G401.6 (cell line): ENCODE measurements at regions not wholly inside any gene's neighbourhood (a gene's known extent, or its start where the extent isn't known, plus 50 kb on each side); places are given as distances from the start of the nearest gene placed in this dataset.

Source experiments
- FAIRE-seq: peaks from 2 replicates; lab custom pipeline; 2012; peaks lifted over from hg19 to GRCh38; lab: Jason Lieb, UNC

GRCh38 chr2:59568461-59568860 lies 985.0 kb downstream of the BCL11A start:
- no peak for FAIRE-seq

DNA sequence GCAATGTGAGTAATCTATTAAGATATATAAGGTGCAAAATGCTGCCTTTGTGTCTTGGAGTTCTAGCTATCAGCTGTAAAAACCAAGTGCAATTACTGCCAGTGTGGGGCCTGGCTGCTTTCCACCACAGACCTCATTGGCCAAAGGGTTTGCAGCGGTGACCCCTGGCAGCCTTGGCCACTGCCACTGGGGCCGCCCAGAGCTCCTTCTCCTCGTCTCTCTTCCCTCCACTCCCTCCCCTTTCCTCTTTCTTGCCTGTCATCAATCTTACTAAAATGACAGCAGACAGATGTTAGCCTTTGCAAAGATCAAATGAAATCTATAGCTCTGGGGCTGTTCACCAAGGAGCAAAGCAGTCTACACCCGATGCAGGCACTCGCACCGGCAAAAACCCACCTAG lies 986.3 kb downstream of the BCL11A start:
- no peak for FAIRE-seq

DNA sequence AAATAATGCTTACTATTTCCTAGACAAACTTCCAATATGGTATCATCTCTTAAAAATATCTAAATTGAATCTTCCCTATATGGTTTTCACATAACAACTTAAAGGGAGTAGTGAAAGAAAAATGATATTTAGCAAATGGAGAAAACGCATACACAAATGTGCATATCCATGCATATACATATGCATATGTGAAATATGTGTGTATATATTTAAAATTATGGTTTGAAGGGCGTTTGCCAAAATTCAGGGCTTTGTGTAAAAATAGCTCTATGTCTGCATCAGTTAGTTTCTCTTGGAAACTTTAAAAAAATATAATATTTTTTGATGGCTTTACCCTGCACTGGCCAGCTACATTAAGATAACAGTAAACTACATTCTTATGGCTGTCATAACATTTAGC lies 986.7 kb downstream of the BCL11A start:
- FAIRE-seq, result no peak

GRCh38 chr2:59561281-59561680 lies 992.2 kb downstream of the BCL11A start:
- FAIRE-seq, result no peak

- FAIRE-seq, result no peak
Measured at GRCh38 chr2:59560769-59561168, 992.7 kb downstream of the BCL11A start.

- FAIRE-seq, result no peak
Measured at GRCh38 chr2:59540864-59541263, 1012.6 kb downstream of the BCL11A start.

- no peak for FAIRE-seq
Measured at GRCh38 chr2:59538398-59538911, 1015.0 kb downstream of the BCL11A start.

- FAIRE-seq, result no peak
Measured at GRCh38 chr2:59532808-59533207, 1020.6 kb downstream of the BCL11A start.

DNA sequence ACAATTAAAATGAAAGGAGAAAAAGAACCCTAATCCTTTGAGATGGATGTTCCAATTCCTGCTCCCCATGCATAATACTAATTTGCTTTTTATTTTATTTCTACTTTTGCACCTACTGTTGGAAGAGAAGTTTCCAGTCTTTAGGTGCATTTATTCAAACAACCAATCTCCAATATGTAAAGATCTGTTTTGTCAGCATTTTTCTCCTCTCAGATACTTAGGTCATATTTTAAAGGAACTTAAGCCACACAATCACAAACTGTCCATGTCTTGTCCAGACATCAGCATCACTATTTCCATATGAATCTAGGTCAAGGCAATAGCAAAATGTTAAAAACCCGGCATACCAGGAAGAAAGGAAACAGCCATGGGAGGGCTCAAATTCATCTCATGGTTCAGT lies 1023.2 kb downstream of the BCL11A start:
- FAIRE-seq, result no peak

DNA sequence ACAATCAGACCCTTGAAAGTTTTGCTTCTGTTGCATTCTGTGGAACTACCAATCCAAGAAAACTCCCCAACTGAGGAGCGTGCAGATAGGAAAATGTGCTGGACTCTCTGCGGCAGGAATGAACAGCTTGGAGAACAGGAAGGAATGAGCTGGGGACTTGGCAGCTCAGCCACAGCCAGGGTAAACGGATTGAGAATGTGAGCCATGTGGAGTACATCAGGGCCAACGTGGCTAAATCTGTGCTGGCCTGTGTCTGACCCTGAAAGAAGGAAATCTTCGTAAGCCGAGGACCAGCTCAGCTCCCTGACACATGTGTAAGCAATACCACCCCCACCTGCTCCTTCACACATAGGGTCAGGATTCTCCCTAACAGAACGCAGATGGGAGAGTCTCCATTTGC lies 1023.7 kb downstream of the BCL11A start:
- no peak for FAIRE-seq

GRCh38 chr2:59528525-59528924 lies 1024.9 kb downstream of the BCL11A start:
- FAIRE-seq, result no peak

DNA sequence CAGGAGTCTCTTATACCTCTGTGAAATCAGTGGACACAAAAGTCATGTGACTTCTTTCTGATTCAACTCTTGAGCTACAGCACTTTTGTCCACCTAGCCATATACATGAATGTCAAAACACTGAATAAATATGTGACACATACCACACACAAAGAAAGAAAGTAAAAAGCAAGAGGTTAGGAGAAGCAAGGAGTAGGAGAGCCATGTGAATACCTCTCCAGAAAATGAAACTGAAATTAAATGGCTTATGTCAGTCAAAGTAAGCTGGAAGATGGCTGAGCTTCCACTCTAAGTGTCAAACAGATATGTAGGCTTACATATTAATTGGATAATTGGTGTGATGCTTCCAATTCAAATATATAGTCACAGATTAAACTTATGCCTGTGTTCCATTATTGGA lies 1050.5 kb downstream of the BCL11A start:
- FAIRE-seq, result no peak

DNA sequence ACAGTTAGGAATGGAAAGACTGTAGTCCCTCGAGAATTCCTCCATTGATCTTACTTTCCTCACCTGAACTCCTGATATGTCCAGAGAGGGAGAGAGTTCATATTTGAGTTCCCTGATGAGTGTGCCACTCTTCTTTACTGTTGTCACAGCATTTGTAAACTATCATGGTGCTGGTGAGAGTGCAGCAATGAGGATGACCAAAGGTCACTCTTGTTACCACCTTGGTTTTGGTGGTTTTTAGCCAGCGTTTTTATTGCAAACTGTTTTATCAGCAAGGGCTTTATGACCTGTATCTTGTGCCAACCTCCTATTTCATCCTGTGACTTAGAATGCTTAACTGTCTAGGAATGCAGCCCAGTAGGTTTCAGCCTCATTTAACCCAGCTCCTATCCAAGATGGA lies 1062.5 kb downstream of the BCL11A start:
- no peak for FAIRE-seq

- FAIRE-seq, result no peak
Measured at GRCh38 chr2:59490192-59490591, 1063.3 kb downstream of the BCL11A start.

DNA sequence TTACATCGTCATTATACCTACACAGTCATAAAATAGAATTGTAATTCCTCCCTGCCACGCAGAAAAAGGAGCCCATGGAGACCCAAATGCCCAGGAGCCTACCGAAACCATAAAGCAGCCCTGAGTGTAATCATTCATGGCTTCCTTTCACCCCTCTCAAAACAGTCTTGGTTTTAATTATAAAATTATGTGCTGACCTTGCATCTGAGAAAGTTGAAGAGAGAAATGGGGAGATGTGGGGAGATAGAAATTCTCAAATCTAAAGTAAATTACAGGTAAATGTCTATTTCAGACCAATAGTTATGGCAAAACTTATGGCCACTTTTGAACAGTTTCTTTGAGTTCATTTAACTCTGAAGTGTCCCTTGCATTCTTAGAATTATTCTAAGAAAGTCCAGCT lies 1068.8 kb downstream of the BCL11A start:
- no peak for FAIRE-seq

GRCh38 chr2:59463426-59463825 lies 1090.0 kb downstream of the BCL11A start:
- no peak for FAIRE-seq

- FAIRE-seq, result no peak
Measured at GRCh38 chr2:59462422-59463197, 1090.8 kb downstream of the BCL11A start.

GRCh38 chr2:59461127-59461526 lies 1092.3 kb downstream of the BCL11A start:
- no peak for FAIRE-seq

DNA sequence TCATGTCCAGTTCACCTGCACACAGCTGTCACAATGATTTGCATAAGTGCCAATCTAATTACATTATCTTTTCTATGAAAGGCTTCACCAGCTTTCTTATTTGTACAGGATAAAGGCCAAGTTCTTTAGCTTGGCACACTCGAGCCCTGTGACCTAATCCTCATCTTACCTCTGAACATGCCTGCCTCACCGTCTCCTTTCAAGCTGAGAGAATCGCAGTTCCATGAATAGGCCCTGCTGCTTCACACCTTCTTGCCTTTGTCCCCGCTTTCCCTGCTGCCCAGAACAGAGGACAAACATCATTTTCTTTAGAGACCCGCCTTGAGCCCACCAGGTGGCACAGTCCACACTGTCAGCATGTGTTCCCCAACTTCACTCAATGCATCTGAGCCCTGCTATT lies 1094.7 kb downstream of the BCL11A start:
- no peak for FAIRE-seq

- no peak for FAIRE-seq
Measured at GRCh38 chr2:59456285-59456684, 1097.2 kb downstream of the BCL11A start.

- FAIRE-seq, result no peak
Measured at GRCh38 chr2:59449274-59449673, 1104.2 kb downstream of the BCL11A start.

DNA sequence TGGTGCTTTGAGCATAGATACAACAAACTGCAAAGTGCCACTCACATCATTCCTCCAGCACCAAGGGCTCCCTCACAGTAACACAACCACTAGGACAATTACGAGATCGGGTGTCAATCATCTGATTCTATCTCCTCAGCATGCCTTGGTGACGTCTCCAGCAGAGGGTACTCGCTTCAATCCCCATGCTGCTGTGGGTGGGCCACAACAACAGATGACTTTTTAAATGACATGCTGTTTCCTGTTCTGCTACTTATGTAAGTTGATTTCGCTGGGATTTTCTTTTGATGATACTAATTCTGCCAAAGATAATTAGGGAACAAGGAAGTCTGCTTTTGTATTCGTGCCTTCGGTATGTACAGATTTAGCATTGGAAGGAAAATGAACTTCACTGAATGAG lies 1113.0 kb downstream of the BCL11A start:
- FAIRE-seq, result no peak

DNA sequence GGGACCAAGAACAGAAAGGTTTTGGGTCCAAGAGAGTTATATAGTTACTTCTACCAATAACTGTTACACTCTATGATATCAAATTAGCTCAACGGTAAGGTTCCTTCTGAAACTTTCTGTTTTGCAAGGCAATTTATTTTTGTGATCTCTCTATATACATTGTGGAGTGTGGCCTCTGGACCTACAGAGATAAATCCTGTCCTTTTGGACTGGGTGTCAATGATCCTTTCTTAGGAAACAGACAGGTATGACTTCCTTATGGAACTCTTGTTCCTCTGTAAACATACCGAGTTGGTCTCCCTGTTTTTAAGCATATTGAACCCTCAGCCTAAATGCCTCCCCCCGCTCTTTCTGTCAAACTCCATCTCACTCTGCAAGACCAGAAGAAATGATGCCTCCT lies 1117.8 kb downstream of the BCL11A start:
- no peak for FAIRE-seq

GRCh38 chr2:59428940-59429339 lies 1124.5 kb downstream of the BCL11A start:
- FAIRE-seq, result no peak
